Spleen (tissue), 11 donors: ENCODE measurements at regions not wholly inside any gene's neighbourhood (a gene's known extent, or its start where the extent isn't known, plus 50 kb on each side); places are given as distances from the start of the nearest gene placed in this dataset.

Experiments
- DNase-seq: peaks from one replicate; pipeline ENCODE4 v3.0.0-alpha.2; 2020
- H3K27ac ChIP-seq, 8 donors: fragments of 200-600 bp; sonication (generic) in 7 of 8; 1 replicate in 4 of 8; 2 replicates in 4 of 8; pipeline versions ENCODE4 v1.5.0 to v1.8.0; 2016 to 2021; ENCODE audit warnings: inconsistent platforms in 4 of 8, mild to moderate bottlenecking in 4 of 8, moderate library complexity in 1 of 8
- H3K27me3 ChIP-seq, 7 donors: fragments of 200-600 bp; sonication (generic) in 6 of 7; replicated peaks in 1 of 7; 1 replicate in 4 of 7; 2 replicates in 3 of 7; pipeline versions ENCODE4 v1.5.0 to v1.8.0; 2016 to 2021; ENCODE audit warnings: inconsistent platforms in 3 of 7, mild to moderate bottlenecking in 1 of 7
- H3K36me3 ChIP-seq, 6 donors: fragments of 200-600 bp; sonication (generic) in 5 of 6; 1 replicate in 4 of 6; 2 replicates in 2 of 6; pipeline versions ENCODE4 v1.5.0 to v1.8.0; 2016 to 2021; ENCODE audit warnings: inconsistent platforms in 2 of 6
- H3K4me1 ChIP-seq, 6 donors: fragments of 200-600 bp; sonication (generic) in 5 of 6; 1 replicate in 3 of 6; 2 replicates in 3 of 6; pipeline versions ENCODE4 v1.5.0 to v1.8.0; 2016 to 2021; ENCODE audit warnings: inconsistent platforms in 3 of 6
- H3K4me3 ChIP-seq, 8 donors: fragments of 200-600 bp; sonication (generic) in 7 of 8; 1 replicate in 4 of 8; 2 replicates in 4 of 8; pipeline versions ENCODE4 v1.5.0 to v1.8.0; 2016 to 2021; ENCODE audit warnings: inconsistent platforms in 4 of 8, mild to moderate bottlenecking in 4 of 8, moderate library complexity in 2 of 8
- H3K9me3 ChIP-seq, 8 donors: fragments of 200-600 bp; sonication (generic) in 7 of 8; 1 replicate in 4 of 8; 2 replicates in 4 of 8; pipeline versions ENCODE4 v1.5.0 to v1.8.0; 2016 to 2021; ENCODE audit warnings: inconsistent platforms in 4 of 8
- POLR2A ChIP-seq, 3 donors: fragments of 450-650 bp; IDR thresholded peaks; one replicate each; pipeline ENCODE4 v1.5.1; 2017; ENCODE audit warnings: antibody characterized with exemption in 3 of 3, mild to moderate bottlenecking in 1 of 3
- POLR2AphosphoS5 ChIP-seq, 3 donors: sonication (generic); formaldehyde crosslinking; IDR thresholded peaks; one replicate each; pipeline ENCODE4 v1.5.1; 2017; ENCODE audit warnings: antibody characterized with exemption in 3 of 3
- WGBS, 5 donors: extraction: QIAGEN DNeasy Blood & Tissue Kit in 3 of 5; methylation state at CpG; one replicate each; pipeline versions ENCODE4 v1.1.5 to v1.1.7; 2013 to 2018; 5-methylcytosine and 5-hydroxymethylcytosine counted together
- intact Hi-C: fragments of 100-400 bp; cut with DNase I; formaldehyde crosslinking; loops from one replicate; pipeline ENCODE4 v1.15.0; 2023; ENCODE audit warnings: low total_unique reads
- TF ChIP-seq, protein P1 (sequence below), 11 experiments: fragments of 200-600 bp in 7 of 11; fragments of 450-650 bp in 4 of 11; sonication (generic) in 4 of 11; IDR thresholded peaks in 8 of 11; conservative IDR thresholded peaks in 3 of 11; 1 replicate in 7 of 11; 2 replicates in 4 of 11; pipeline versions ENCODE4 v1.4.0 to v1.8.0; 2016 to 2021; ENCODE audit warnings: antibody characterized with exemption in 11 of 11, inconsistent platforms in 4 of 11, mild to moderate bottlenecking in 1 of 11
- donor health status: healthy with polysubstance abuse.
- donor health status: DM: no; HTN: no; CAD: no; lungs with moderate emphysema.
- donor health status: DM: no; HTN: no; CAD: no.
- donor health status: Bipolar disorder and iron deficiency.
- donor health status: healthy.
- donor health status: DM: no; HTN: no; CAD: no.
- donor health status: DM: yes; HTN: yes; CAD: no.

- WGBS, 5 donors = 21 to 38% (median 27%) methylated on average over 3 of the region's 3 CpGs
- TF ChIP-seq POLR2AphosphoS5 (IDR thresholded peaks at IDR 0.05) (no peak), POLR2A (IDR thresholded peaks at IDR 0.05) (no peak)
- TF ChIP-seq, protein P1, sequence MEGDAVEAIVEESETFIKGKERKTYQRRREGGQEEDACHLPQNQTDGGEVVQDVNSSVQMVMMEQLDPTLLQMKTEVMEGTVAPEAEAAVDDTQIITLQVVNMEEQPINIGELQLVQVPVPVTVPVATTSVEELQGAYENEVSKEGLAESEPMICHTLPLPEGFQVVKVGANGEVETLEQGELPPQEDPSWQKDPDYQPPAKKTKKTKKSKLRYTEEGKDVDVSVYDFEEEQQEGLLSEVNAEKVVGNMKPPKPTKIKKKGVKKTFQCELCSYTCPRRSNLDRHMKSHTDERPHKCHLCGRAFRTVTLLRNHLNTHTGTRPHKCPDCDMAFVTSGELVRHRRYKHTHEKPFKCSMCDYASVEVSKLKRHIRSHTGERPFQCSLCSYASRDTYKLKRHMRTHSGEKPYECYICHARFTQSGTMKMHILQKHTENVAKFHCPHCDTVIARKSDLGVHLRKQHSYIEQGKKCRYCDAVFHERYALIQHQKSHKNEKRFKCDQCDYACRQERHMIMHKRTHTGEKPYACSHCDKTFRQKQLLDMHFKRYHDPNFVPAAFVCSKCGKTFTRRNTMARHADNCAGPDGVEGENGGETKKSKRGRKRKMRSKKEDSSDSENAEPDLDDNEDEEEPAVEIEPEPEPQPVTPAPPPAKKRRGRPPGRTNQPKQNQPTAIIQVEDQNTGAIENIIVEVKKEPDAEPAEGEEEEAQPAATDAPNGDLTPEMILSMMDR (IDR thresholded peaks at IDR 0.05 in 8 of 11, conservative IDR thresholded peaks at IDR 0.05 in 3 of 11) = no peak
- no peak overlapping the region for H3K4me3 ChIP-seq
- no peaks in the 10 kb centered on the region for H3K36me3 ChIP-seq
- intact Hi-C loops = no loop called here
- no peaks in the 10 kb centered on the region for H3K9me3 ChIP-seq
- no peaks in the 10 kb centered on the region for H3K27me3 ChIP-seq
- DNase-seq = no peak
- no peaks in the 10 kb centered on the region for H3K4me1 ChIP-seq
- H3K27ac ChIP-seq = no peak overlapping the region
Measured at GRCh38 chr10:57798830-57799229, 468.9 kb downstream of the IPMK start.

- WGBS, 5 donors = 66 to 83% (median 76%) methylated on average over 1 of the region's 1 CpG
- H3K27me3 ChIP-seq = no peaks in the 10 kb centered on the region
Measured at GRCh38 chr10:57791546-57791945, 476.1 kb downstream of the IPMK start.

DNA sequence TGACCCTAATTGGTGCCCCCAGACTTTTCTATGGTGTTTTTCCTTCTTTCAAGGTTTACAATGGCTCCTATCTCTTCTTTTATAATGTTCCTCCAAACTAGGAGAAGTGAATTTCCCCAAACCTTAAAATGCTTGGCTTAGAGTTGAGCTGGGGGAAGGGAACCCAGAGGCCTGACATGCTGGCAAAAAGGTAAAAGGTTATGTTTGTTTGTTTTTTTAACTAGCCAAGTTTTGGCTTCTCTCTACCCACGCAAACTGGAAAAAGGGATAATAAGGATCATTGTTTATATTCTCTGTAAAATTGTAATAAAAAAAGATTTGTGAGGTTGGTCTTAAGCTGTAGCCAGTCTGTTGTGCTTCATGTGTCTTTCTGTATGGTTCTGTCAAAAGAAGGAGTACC, 477.0 kb downstream of the IPMK start:
- no peaks in the 10 kb centered on the region for H3K36me3 ChIP-seq
- 88 to 96% (median 92%) methylated on average over 1 of the region's 1 CpG for WGBS, 5 donors
- DNase-seq = no peak
- no peaks in the 10 kb centered on the region for H3K4me1 ChIP-seq
- TF ChIP-seq POLR2A (IDR thresholded peaks at IDR 0.05) (no peak), POLR2AphosphoS5 (IDR thresholded peaks at IDR 0.05) (no peak)
- TF ChIP-seq, protein P1 (IDR thresholded peaks at IDR 0.05 in 8 of 11, conservative IDR thresholded peaks at IDR 0.05 in 3 of 11) = no peak
- intact Hi-C loops = no loop called here
- H3K27me3 ChIP-seq = no peaks in the 10 kb centered on the region
- H3K4me3 ChIP-seq = no peak overlapping the region
- no peak overlapping the region for H3K27ac ChIP-seq
- H3K9me3 ChIP-seq = peaks cover 0 to 12% (median 1%) of the 10 kb centered on the region in 8 donors

More at GRCh38 chr10:57791546-57791945, 476.1 kb downstream of the IPMK start:
- H3K27ac ChIP-seq = no peak overlapping the region
- no peak for DNase-seq
- H3K36me3 ChIP-seq = no peaks in the 10 kb centered on the region
- no peaks in the 10 kb centered on the region for H3K4me1 ChIP-seq
- intact Hi-C loops = no loop called here
- H3K4me3 ChIP-seq = no peak overlapping the region
- H3K9me3 ChIP-seq = peaks cover 0 to 12% (median 1%) of the 10 kb centered on the region in 8 donors
- no peak for TF ChIP-seq POLR2A (IDR thresholded peaks at IDR 0.05)
- TF ChIP-seq, protein P1 (IDR thresholded peaks at IDR 0.05 in 8 of 11, conservative IDR thresholded peaks at IDR 0.05 in 3 of 11) = no peak
- TF ChIP-seq POLR2AphosphoS5 (IDR thresholded peaks at IDR 0.05) = no peak

- Histone ChIP-seq H3K4me3 (no peak overlapping the region), H3K27ac (no peak overlapping the region), H3K4me1 (no peaks in the 10 kb centered on the region), H3K9me3 (peaks cover 0 to 12% (median 1%) of the 10 kb centered on the region in 8 donors), H3K36me3 (no peaks in the 10 kb centered on the region), H3K27me3 (no peaks in the 10 kb centered on the region)
- TF ChIP-seq POLR2A (IDR thresholded peaks at IDR 0.05) (no peak), POLR2AphosphoS5 (IDR thresholded peaks at IDR 0.05) (no peak)
- TF ChIP-seq, protein P1 (IDR thresholded peaks at IDR 0.05 in 8 of 11, conservative IDR thresholded peaks at IDR 0.05 in 3 of 11) = no peak
- WGBS, 5 donors = 89 to 93% (median 91%) methylated on average over 3 of the region's 3 CpGs
- intact Hi-C loops = no loop called here
- no peak for DNase-seq
Measured at GRCh38 chr10:57788117-57788516, 479.6 kb downstream of the IPMK start.
